WTC11 (cell line): ENCODE measurements at regions not wholly inside any gene's neighbourhood (a gene's known extent, or its start where the extent isn't known, plus 50 kb on each side); places are given as distances from the start of the nearest gene placed in this dataset.

Experiments used
- FOXK1 ChIP-seq: sonication (generic); formaldehyde crosslinking; IDR thresholded peaks from 2 replicates; pipeline ENCODE4 v1.8.0; 2022; ENCODE audit warnings: mild to moderate bottlenecking, moderate library complexity, missing genetic modification reagents
- JUN ChIP-seq: sonication (generic); formaldehyde crosslinking; IDR thresholded peaks from 2 replicates; pipeline ENCODE4 v1.8.0; 2023; ENCODE audit warnings: mild to moderate bottlenecking, missing genetic modification reagents
- NR1H2 ChIP-seq: sonication (generic); formaldehyde crosslinking; IDR thresholded peaks from 2 replicates; pipeline ENCODE4 v1.9.0; 2021; ENCODE audit warnings: mild to moderate bottlenecking, moderate library complexity, missing genetic modification reagents
- PRRX2 ChIP-seq: fragments of 250-450 bp; sonication (Bioruptor Pico); IDR thresholded peaks from 2 replicates; pipeline ENCODE4 v1.8.0; 2021; ENCODE audit warnings: mild to moderate bottlenecking
- ZNF232 ChIP-seq: sonication (generic); formaldehyde crosslinking; IDR thresholded peaks from 2 replicates; pipeline ENCODE4 v1.8.0; 2022; ENCODE audit warnings: mild to moderate bottlenecking, missing genetic modification reagents
- ZNF423 ChIP-seq: fragments of 250-450 bp; sonication (Bioruptor Pico); IDR thresholded peaks from 2 replicates; pipeline ENCODE4 v2.1.2; 2022; ENCODE audit warnings: mild to moderate bottlenecking, moderate library complexity
- TF ChIP-seq, protein P1 (sequence below): sonication (generic); formaldehyde crosslinking; IDR thresholded peaks from 2 replicates; pipeline ENCODE4 v1.8.1; 2023; ENCODE audit warnings: mild to moderate bottlenecking, missing genetic modification reagents
- TF ChIP-seq, protein P2 (sequence below): sonication (generic); formaldehyde crosslinking; IDR thresholded peaks from 2 replicates; pipeline ENCODE4 v1.8.0; 2022; ENCODE audit warnings: mild to moderate bottlenecking, missing genetic modification reagents
- TF ChIP-seq, protein P3 (sequence below): fragments of 200-600 bp; IDR thresholded peaks from 2 replicates; pipeline ENCODE4 v1.8.0; 2022; ENCODE audit warnings: antibody characterized with exemption
- TF ChIP-seq, protein P4 (sequence below): sonication (generic); formaldehyde crosslinking; IDR thresholded peaks from 2 replicates; pipeline ENCODE4 v1.8.1; 2022; ENCODE audit warnings: low read depth, missing genetic modification reagents, borderline replicate concordance

DNA sequence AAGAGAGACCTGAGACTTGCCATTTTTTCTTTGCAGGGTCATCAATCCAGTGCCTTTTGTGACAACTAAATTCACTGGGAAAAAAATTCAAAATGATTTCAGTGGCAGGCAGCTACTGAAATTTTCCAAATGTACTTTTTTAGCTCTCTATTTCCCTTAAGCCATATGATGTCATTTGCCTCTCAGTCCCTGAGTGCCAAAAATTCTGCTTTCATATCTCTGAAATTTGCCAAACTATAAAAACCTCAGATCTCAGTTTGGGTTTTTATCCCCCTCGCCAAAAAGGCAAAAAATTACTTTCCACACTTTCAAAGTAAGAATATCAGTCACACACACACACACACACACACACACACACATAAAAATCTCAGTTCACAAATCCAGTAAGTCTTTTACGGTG is 651.3 kb upstream of the ARID1B start:
- no peak for TF ChIP-seq ZNF423 (CRISPR knock-in tag)
- TF ChIP-seq, protein P1, sequence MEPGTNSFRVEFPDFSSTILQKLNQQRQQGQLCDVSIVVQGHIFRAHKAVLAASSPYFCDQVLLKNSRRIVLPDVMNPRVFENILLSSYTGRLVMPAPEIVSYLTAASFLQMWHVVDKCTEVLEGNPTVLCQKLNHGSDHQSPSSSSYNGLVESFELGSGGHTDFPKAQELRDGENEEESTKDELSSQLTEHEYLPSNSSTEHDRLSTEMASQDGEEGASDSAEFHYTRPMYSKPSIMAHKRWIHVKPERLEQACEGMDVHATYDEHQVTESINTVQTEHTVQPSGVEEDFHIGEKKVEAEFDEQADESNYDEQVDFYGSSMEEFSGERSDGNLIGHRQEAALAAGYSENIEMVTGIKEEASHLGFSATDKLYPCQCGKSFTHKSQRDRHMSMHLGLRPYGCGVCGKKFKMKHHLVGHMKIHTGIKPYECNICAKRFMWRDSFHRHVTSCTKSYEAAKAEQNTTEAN (CRISPR knock-in tag): no peak
- TF ChIP-seq, protein P2, sequence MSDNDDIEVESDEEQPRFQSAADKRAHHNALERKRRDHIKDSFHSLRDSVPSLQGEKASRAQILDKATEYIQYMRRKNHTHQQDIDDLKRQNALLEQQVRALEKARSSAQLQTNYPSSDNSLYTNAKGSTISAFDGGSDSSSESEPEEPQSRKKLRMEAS (CRISPR knock-in tag): no peak
- TF ChIP-seq, protein P3, sequence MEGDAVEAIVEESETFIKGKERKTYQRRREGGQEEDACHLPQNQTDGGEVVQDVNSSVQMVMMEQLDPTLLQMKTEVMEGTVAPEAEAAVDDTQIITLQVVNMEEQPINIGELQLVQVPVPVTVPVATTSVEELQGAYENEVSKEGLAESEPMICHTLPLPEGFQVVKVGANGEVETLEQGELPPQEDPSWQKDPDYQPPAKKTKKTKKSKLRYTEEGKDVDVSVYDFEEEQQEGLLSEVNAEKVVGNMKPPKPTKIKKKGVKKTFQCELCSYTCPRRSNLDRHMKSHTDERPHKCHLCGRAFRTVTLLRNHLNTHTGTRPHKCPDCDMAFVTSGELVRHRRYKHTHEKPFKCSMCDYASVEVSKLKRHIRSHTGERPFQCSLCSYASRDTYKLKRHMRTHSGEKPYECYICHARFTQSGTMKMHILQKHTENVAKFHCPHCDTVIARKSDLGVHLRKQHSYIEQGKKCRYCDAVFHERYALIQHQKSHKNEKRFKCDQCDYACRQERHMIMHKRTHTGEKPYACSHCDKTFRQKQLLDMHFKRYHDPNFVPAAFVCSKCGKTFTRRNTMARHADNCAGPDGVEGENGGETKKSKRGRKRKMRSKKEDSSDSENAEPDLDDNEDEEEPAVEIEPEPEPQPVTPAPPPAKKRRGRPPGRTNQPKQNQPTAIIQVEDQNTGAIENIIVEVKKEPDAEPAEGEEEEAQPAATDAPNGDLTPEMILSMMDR: no peak
- TF ChIP-seq ZNF232 (CRISPR knock-in tag): no peak
- no peak for TF ChIP-seq NR1H2 (CRISPR knock-in tag)
- TF ChIP-seq, protein P4, sequence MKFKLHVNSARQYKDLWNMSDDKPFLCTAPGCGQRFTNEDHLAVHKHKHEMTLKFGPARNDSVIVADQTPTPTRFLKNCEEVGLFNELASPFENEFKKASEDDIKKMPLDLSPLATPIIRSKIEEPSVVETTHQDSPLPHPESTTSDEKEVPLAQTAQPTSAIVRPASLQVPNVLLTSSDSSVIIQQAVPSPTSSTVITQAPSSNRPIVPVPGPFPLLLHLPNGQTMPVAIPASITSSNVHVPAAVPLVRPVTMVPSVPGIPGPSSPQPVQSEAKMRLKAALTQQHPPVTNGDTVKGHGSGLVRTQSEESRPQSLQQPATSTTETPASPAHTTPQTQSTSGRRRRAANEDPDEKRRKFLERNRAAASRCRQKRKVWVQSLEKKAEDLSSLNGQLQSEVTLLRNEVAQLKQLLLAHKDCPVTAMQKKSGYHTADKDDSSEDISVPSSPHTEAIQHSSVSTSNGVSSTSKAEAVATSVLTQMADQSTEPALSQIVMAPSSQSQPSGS: no peak
- TF ChIP-seq JUN (CRISPR knock-in tag): no peak
- no peak for TF ChIP-seq PRRX2 (CRISPR knock-in tag)
- no peak for TF ChIP-seq FOXK1 (CRISPR knock-in tag)
